ENCODE measurements at regions not wholly inside any gene's neighbourhood (a gene's known extent, or its start where the extent isn't known, plus 50 kb on each side); places are given as distances from the start of the nearest gene placed in this dataset.

GRCh38 chr5:179475208-179475751 is 75.1 kb upstream of the RUFY1 start:
- no peak for DNase-seq (ENCODE audit: low read depth)
- H3K36me3 ChIP-seq (ENCODE audit: control insufficient read depth, insufficient read depth, low read length): no peaks in the 10 kb centered on the region
- no peak for FAIRE-seq
- H3K27me3 ChIP-seq (ENCODE audit: control insufficient read depth, insufficient read depth, low read length): no peaks in the 10 kb centered on the region
- no peak overlapping the region for H3K4me3 ChIP-seq (ENCODE audit: low read depth, low read length)
- TF ChIP-seq CTCF (IDR thresholded peaks at IDR 0.05; ENCODE audit: insufficient read depth, low read length, severe bottlenecking): no peak

GRCh38 chr5:179472641-179473040 is 77.7 kb upstream of the RUFY1 start:
- no peak for FAIRE-seq
- no peaks in the 10 kb centered on the region for H3K36me3 ChIP-seq (ENCODE audit: control insufficient read depth, insufficient read depth, low read length)
- H3K27me3 ChIP-seq (ENCODE audit: control insufficient read depth, insufficient read depth, low read length): no peaks in the 10 kb centered on the region
- no peak for DNase-seq (ENCODE audit: low read depth)
- H3K4me3 ChIP-seq (ENCODE audit: low read depth, low read length): no peak overlapping the region
- TF ChIP-seq CTCF (IDR thresholded peaks at IDR 0.05; ENCODE audit: insufficient read depth, low read length, severe bottlenecking): no peak

GRCh38 chr5:179472174-179472573 is 78.2 kb upstream of the RUFY1 start:
- TF ChIP-seq CTCF (IDR thresholded peaks at IDR 0.05; ENCODE audit: insufficient read depth, low read length, severe bottlenecking): no peak
- FAIRE-seq (no peak), DNase-seq (ENCODE audit: low read depth) (no peak)
- Histone ChIP-seq H3K36me3 (ENCODE audit: control insufficient read depth, insufficient read depth, low read length) (no peaks in the 10 kb centered on the region), H3K4me3 (ENCODE audit: low read depth, low read length) (no peak overlapping the region), H3K27me3 (ENCODE audit: control insufficient read depth, insufficient read depth, low read length) (no peaks in the 10 kb centered on the region)

GRCh38 chr5:179470201-179470600 is 80.2 kb upstream of the RUFY1 start:
- H3K4me3 ChIP-seq (ENCODE audit: low read depth, low read length): no peak overlapping the region
- H3K36me3 ChIP-seq (ENCODE audit: control insufficient read depth, insufficient read depth, low read length): no peaks in the 10 kb centered on the region
- no peaks in the 10 kb centered on the region for H3K27me3 ChIP-seq (ENCODE audit: control insufficient read depth, insufficient read depth, low read length)
- DNase-seq (ENCODE audit: low read depth): no peak
- TF ChIP-seq CTCF (IDR thresholded peaks at IDR 0.05; ENCODE audit: insufficient read depth, low read length, severe bottlenecking): no peak
- FAIRE-seq: no peak

GRCh38 chr5:179468696-179469095 is 81.7 kb upstream of the RUFY1 start:
- no peak for FAIRE-seq

More at GRCh38 chr5:179468696-179469095, 81.7 kb upstream of the RUFY1 start:
- no peaks in the 10 kb centered on the region for H3K27me3 ChIP-seq (ENCODE audit: control insufficient read depth, insufficient read depth, low read length)
- H3K36me3 ChIP-seq (ENCODE audit: control insufficient read depth, insufficient read depth, low read length): no peaks in the 10 kb centered on the region
- no peak for TF ChIP-seq CTCF (IDR thresholded peaks at IDR 0.05; ENCODE audit: insufficient read depth, low read length, severe bottlenecking)
- no peak for DNase-seq (ENCODE audit: low read depth)
- H3K4me3 ChIP-seq (ENCODE audit: low read depth, low read length): no peak overlapping the region
